ENCODE measurements at regions not wholly inside any gene's neighbourhood (a gene's known extent, or its start where the extent isn't known, plus 50 kb on each side); places are given as distances from the start of the nearest gene placed in this dataset.
A peak's percentile ranks its signal among the peaks of the same experiment; 100 is the strongest.
"Not testable (repeated sequence)": the region's sequence is repeated elsewhere in the genome, so short reads cannot be mapped to it uniquely, and the experiment has no call there.

DNA sequence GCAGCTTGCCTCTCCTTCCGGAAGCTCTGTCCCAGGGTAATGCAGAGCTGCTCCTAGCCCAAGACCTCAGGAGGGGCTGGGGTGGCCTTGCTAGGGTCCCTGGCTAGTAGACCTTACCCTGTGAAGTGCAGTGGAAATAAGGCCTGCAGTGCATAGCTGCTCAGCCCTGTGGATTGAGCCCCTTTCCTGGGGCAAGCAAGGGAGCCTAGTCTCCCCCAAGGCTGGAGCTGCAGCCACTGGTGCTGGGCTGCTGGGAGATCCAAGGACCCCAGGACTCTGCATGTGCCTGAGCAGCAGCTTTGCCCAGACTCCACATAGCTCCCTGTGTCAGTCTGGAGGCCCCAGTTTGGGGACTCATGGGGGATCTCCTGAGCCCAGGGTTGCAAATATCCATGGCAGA lies 57.9 kb downstream of the FANCF start:
- no peak for DNase-seq (ENCODE audit: low read depth, low spot score)
- H3K4me3 ChIP-seq (ENCODE audit: low read length): no peak overlapping the region

DNA sequence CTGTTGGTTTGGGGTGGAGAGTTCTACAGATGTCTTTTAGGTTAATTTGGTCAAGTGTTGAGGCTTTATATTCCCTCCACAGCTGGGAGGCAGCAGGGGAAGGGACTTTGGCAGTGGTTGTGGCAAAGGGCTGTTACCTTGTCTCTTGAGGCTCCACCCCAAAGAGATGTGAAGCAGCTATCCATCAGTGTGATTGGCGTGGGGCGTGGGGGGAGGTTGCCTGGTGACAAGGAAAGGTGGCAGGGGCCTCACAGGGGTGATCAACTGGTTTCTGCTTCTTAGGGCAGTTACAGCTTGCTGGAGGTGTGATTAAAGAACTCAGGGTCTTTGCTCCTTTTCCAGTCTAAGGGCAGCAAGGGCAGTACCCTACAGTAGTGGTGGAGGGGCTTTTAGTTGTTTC lies 59.3 kb downstream of the FANCF start:
- H3K4me3 ChIP-seq (ENCODE audit: low read length): no peak overlapping the region
- no peak for DNase-seq (ENCODE audit: low read depth, low spot score)

DNA sequence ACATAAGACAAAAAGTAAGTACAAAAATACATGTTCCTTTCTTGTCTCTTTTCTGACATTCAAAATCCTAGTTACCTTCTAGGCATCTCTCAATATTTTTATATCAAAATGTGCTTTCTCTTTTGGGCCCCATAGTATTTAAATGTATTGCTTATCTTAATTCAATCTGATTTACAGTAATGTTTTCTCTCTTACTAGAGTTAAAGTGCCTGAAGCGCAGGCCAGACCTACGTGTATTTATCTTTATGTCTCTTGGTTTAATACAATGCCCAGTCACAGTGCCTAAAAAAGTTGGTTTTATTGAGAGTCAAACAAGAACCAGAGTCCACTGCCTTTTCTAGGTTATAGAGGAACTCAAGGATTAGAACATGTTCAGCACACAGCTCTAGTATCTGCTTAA lies 64.3 kb downstream of the FANCF start:
- DNase-seq (ENCODE audit: low read depth, low spot score): no peak
- no peak overlapping the region for H3K4me3 ChIP-seq (ENCODE audit: low read length)

DNA sequence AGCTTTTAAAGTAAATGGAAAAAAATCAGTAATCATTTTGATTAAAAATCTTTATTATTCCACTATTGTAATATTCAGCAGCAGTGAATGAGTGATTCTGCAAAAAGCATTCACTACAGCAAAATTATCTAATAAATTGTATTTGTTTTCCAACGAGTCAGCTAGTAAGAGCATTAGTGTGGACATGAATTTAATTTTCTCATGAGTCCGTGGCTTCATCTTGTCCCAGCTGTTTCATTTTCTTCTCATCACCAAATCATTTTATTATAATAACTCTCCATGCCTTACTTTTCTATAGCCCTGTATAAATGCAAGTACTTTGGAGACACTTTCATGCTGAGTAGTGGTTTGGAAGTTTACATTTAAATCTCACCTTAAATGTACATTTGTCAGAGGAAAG lies 66.2 kb downstream of the FANCF start:
- DNase-seq (ENCODE audit: low read depth, low spot score): no peak
- H3K4me3 ChIP-seq (ENCODE audit: low read length): no peak overlapping the region

DNA sequence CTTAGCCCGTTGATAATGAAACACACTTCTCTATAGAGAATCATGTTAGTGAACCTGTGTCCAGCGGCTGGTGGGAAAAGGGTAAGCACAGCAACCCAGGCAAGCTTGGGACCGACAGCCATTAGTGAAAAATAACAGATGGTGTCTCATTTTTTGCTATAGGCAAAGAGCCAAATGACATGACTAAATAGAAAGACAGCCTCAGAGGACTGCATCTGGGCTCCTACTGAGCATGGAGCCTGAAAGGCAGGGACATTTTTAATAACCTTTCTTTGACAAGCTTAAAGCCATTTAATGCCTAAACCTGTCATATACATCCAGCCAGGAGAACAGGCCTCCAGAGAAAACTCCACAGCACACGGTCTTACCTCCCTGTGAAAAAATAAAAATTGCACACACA lies 67.0 kb downstream of the FANCF start:
- H3K4me3 ChIP-seq (ENCODE audit: low read length): no peak overlapping the region
- no peak for DNase-seq (ENCODE audit: low read depth, low spot score)

GRCh38 chr11:22556381-22556780 lies 69.2 kb downstream of the FANCF start:
- no peak overlapping the region for H3K4me3 ChIP-seq (ENCODE audit: low read length)
- no peak for DNase-seq (ENCODE audit: low read depth, low spot score)

GRCh38 chr11:22555881-22556280 lies 69.7 kb downstream of the FANCF start:
- no peak for DNase-seq (ENCODE audit: low read depth, low spot score)

DNA sequence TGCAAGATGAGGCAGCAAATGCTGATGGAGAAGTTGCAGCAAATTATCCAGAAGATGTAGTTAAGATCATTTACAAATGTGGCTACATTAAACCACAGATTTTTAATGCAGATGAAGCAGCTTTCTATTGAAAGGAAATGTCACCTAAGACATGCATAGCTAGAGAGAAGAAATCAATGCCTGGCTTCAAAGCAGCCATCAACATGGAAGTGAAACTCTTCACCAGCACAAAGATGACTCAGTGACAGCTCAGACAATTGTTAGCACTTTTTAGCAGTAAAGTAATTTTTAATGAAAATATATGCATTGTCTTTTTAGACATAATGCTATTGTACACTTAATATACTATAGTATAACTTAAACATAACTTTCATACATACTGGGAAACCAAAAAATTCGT lies 71.4 kb downstream of the FANCF start:
- DNase-seq (ENCODE audit: low read depth, low spot score): no peak

More at GRCh38 chr11:22555881-22556280, 69.7 kb downstream of the FANCF start:
- H3K4me3 ChIP-seq (ENCODE audit: low read length): no peak overlapping the region

GRCh38 chr11:22552885-22553284 lies 72.7 kb downstream of the FANCF start:
- no peak overlapping the region for H3K4me3 ChIP-seq (ENCODE audit: low read length)
- DNase-seq (ENCODE audit: low read depth, low spot score): no peak

More for the DNA sequence above, 71.4 kb downstream of the FANCF start:
- H3K4me3 ChIP-seq (ENCODE audit: low read length): no peak overlapping the region

DNA sequence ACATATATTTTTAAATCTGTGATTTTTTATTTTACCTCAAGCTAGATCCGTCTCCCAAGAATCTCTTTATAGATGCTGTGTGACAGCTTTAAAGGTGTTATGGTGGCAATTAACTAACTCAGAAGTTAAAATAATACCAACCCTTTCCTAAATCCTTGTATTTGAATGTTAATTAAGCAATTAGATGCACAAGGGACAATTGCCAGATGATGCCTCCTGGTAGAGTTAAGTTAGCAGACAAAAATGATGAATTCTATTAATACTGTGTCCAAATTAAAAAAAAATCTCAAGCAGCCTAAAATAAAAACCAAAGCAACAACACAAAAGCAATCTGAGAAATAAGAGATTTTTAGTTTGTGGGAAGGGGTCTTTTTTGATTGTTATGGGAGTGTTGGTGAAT lies 78.9 kb downstream of the FANCF start:
- no peak overlapping the region for H3K4me3 ChIP-seq (ENCODE audit: low read length)
- no peak for DNase-seq (ENCODE audit: low read depth, low spot score)

DNA sequence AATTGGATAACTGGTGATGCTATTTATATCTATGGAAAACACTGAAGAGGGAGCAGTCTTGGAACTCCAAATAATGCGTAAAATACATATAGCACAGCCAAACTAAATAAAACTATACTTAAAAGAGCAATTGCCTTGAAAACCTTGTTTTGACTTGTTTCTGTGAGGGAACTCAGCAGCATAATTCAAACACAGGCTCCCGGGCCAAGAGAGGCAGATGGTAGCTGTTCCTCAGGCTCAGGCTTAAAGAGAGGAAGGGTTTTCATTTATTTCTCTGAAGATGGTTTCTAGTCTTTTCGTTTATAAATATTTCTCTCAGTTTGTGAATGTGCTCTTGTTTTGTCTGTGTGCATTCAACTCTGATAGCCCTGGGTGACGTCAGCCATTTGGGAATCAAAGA lies 82.4 kb downstream of the FANCF start:
- H3K4me3 ChIP-seq (ENCODE audit: low read length): no peak overlapping the region
- no peak for DNase-seq (ENCODE audit: low read depth, low spot score)

DNA sequence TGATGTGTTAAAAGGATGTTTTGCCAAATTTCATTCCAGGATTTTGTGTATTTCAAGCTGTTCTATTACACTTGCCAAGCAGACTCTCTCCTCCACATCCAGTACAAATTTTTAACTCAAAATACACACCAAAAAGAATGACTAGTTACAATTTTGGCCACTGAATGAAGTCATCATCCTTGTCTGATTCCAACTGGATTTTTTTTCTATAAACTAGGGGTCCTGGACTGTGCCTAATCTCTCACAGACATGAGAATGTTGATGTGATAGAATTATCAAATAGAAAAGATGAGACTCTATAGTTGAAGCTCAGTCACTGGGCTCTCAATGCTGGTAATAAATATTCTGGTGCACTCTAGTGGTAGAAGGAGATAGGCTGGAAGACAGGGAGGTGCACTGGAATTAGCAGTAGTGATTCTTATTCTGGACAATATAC lies 85.8 kb downstream of the FANCF start:
- peak; percentile 0 for DNase-seq (ENCODE audit: low read depth, low spot score)
- H3K4me3 ChIP-seq (ENCODE audit: low read length): no peak overlapping the region

GRCh38 chr11:22536071-22536470 lies 89.6 kb downstream of the FANCF start:
- DNase-seq (ENCODE audit: low read depth, low spot score): no peak
- H3K4me3 ChIP-seq (ENCODE audit: low read length): no peak overlapping the region

GRCh38 chr11:22528612-22529429 lies 96.8 kb downstream of the FANCF start:
- DNase-seq (ENCODE audit: low read depth, low spot score); H3K4me3 ChIP-seq (ENCODE audit: low read length): not testable (repeated sequence)

DNA sequence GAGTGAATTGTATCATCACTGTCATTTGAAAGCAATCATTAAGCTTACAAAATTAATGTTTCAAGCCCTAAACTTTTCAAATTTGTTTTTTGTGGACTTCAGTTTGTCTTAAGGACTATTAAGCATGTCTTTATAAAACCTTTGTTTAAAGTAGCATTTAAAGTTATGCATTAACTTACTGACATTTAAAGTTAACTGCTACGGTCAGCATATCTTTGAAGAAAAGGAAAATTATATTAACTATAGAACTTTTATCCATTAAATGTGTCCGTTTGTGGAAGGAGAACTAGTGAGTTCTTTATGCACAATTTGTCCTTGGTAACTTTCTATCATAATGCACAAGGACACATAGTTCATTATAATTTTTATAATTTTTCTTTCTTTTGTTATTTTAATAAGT lies 103.4 kb downstream of the FANCF start:
- no peak for DNase-seq (ENCODE audit: low read depth, low spot score)
- H3K4me3 ChIP-seq (ENCODE audit: low read length): no peak overlapping the region

- no peak for DNase-seq (ENCODE audit: low read depth, low spot score)
- no peak overlapping the region for H3K4me3 ChIP-seq (ENCODE audit: low read length)
Observed at GRCh38 chr11:22521226-22521625, 104.4 kb downstream of the FANCF start.

DNA sequence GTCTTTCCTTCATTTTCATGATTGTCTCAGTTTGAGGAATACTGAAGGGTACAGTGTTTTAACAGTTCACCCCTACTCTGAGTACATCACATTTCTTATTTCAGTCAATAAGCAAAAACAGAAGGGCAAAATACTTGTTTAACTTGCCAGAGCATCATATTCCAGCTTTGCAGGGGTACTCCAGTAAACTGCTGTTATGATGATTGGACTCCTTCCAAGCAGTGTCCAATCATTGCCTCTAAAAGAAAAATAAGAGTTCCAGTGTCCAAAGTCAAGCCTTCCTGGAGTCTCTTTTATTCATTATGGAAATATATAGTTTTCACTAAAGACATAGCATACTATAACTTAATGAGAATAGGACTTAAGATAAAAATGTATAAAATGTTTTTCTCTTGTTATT lies 105.1 kb downstream of the FANCF start:
- no peak for DNase-seq (ENCODE audit: low read depth, low spot score)
- no peak overlapping the region for H3K4me3 ChIP-seq (ENCODE audit: low read length)

GRCh38 chr11:22518344-22518743 lies 107.3 kb downstream of the FANCF start:
- H3K4me3 ChIP-seq (ENCODE audit: low read length); DNase-seq (ENCODE audit: low read depth, low spot score): not testable (repeated sequence)

DNA sequence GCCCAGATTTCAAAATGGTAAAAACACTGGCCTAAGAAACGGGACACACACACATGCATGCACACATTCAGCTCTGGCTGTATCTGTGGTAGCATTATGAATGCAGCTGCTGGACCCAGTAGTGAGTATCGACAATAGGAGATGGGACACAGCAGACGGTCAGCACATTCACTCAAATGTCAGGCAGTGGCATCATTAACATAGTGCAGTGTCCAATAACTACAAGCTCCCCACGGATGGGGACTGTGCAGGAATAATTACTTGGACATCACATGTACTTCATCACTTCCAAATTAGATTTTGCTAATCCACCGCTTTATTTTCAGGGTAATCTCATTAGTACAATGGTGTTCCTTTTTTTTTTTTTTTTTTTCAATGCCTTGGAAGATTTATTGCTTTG lies 109.5 kb downstream of the FANCF start:
- no peak for DNase-seq (ENCODE audit: low read depth, low spot score)
- no peak overlapping the region for H3K4me3 ChIP-seq (ENCODE audit: low read length)

GRCh38 chr11:22512457-22512856 lies 113.2 kb downstream of the FANCF start:
- H3K4me3 ChIP-seq (ENCODE audit: low read length): no peak overlapping the region
- no peak for DNase-seq (ENCODE audit: low read depth, low spot score)

GRCh38 chr11:22510741-22511140 lies 114.9 kb downstream of the FANCF start:
- no peak overlapping the region for H3K4me3 ChIP-seq (ENCODE audit: low read length)
- DNase-seq (ENCODE audit: low read depth, low spot score): no peak

All from Jurkat, Clone E6-1 (cell line).